GM12878 (cell line): ENCODE measurements at regions not wholly inside any gene's neighbourhood (a gene's known extent, or its start where the extent isn't known, plus 50 kb on each side); places are given as distances from the start of the nearest gene placed in this dataset.

ENCODE experiments used
- ATAC-seq: fragments of 200-7000 bp; cut with Tn5 transposase; 3 replicates; pipeline ENCODE4 v1.9.1; 2020; ENCODE audit warnings: mild to moderate bottlenecking, moderate library complexity
- BruUV-seq: library from RNA; stranded (reverse); fragments of 400-500 nt; replicated peaks from 2 replicates; lab custom pipeline; 2021; lab: Mats Ljungman, UMichigan
- CTCF ChIA-PET: fragments of 300-600 bp; sonication (Branson Sonifier 250); formaldehyde crosslinking; extraction: SDS; loops from one replicate; lab custom pipeline; 2021; ENCODE audit warnings: inconsistent platforms; lab: Yijun Ruan, JAX
- POLR2A ChIA-PET: fragments of 350-600 bp; formaldehyde crosslinking; extraction: SDS; loops from one replicate; lab custom pipeline; 2021; ENCODE audit warnings: inconsistent platforms; lab: Charles Lee
- RAD21 ChIA-PET: fragments of 300-600 bp; sonication (Branson Sonifier 250); formaldehyde crosslinking; loops from one replicate; lab custom pipeline; 2023; ENCODE audit warnings: antibody characterized with exemption; ENCODE audit not compliant: unreplicated experiment; lab: Charles Lee
- SMC1A ChIA-PET: fragments of 300-600 bp; sonication (Branson Sonifier 250); formaldehyde crosslinking; loops from one replicate; lab custom pipeline; 2023; ENCODE audit not compliant: unreplicated experiment, uncharacterized antibody; lab: Charles Lee
- DNase-seq: peaks from one replicate; pipeline ENCODE4 v3.0.0-alpha.2; 2011; ENCODE audit warnings: low read depth, low spot score
- FAIRE-seq: peaks from 3 replicates; lab custom pipeline; 2011; peaks lifted over from hg19 to GRCh38; lab: Jason Lieb, UNC
- H2AFZ ChIP-seq: 2 replicates; pipeline ENCODE4 v1.6.0; 2011; ENCODE audit warnings: low read depth, low read length, control low read depth; ENCODE audit not compliant: control insufficient read depth
- H3K27ac ChIP-seq: 2 replicates; pipeline ENCODE4 v1.5.1; 2011; ENCODE audit warnings: control low read depth; ENCODE audit not compliant: control insufficient read depth, insufficient read depth
- H3K27me3 ChIP-seq, 2 experiments: replicated peaks in 1 of 2; 2 replicates each; pipeline versions ENCODE4 v1.6.0 to v1.6.1; 2011; ENCODE audit warnings: low read length in 1 of 2; ENCODE audit not compliant: control insufficient read depth in 2 of 2, insufficient read depth in 2 of 2
- H3K36me3 ChIP-seq, 2 experiments: 2 replicates each; pipeline ENCODE4 v1.5.1; 2011; ENCODE audit warnings: low read length in 1 of 2; ENCODE audit not compliant: control insufficient read depth in 2 of 2, insufficient read depth in 2 of 2
- H3K4me1 ChIP-seq: 2 replicates; pipeline ENCODE4 v1.6.1; 2011; ENCODE audit warnings: mild to moderate bottlenecking, low read length, moderate library complexity, mixed read lengths; ENCODE audit not compliant: control insufficient read depth, insufficient read depth
- H3K4me2 ChIP-seq: 2 replicates; pipeline ENCODE4 v1.6.0; 2011; ENCODE audit warnings: control low read depth; ENCODE audit not compliant: control insufficient read depth, insufficient read depth
- H3K4me3 ChIP-seq: fragments of 200-600 bp; sonication (generic); 2 replicates; pipeline ENCODE4 v1.5.1; 2016
- H3K79me2 ChIP-seq: 2 replicates; pipeline ENCODE4 v1.6.0; 2011; ENCODE audit warnings: low read length; ENCODE audit not compliant: control insufficient read depth, insufficient read depth
- H3K9ac ChIP-seq: 2 replicates; pipeline ENCODE4 v1.8.0; 2011; ENCODE audit warnings: low read length, control low read depth, mixed read lengths; ENCODE audit not compliant: control insufficient read depth, insufficient read depth
- H3K9me3 ChIP-seq: replicated peaks from 3 replicates; pipeline ENCODE4 v1.5.1; 2011; ENCODE audit warnings: mild to moderate bottlenecking, low read length; ENCODE audit not compliant: control insufficient read depth, insufficient read depth
- H4K20me1 ChIP-seq: 2 replicates; pipeline ENCODE4 v1.6.0; 2011; ENCODE audit not compliant: control insufficient read depth, insufficient read depth
- BMI1 ChIP-seq: fragments of 450-650 bp; IDR thresholded peaks from 2 replicates; pipeline ENCODE4 v1.6.1; 2016; ENCODE audit warnings: mild to moderate bottlenecking, moderate library complexity, borderline replicate concordance
- EP300 ChIP-seq, 2 experiments: fragments of 150-350 bp in 1 of 2; IDR thresholded peaks; 2 replicates each; pipeline ENCODE4 v1.6.1; 2011 to 2012; ENCODE audit warnings: low read depth in 2 of 2, low read length in 2 of 2, borderline replicate concordance in 1 of 2, improper control_type of control experiment in 1 of 2, inconsistent platforms in 1 of 2; ENCODE audit not compliant: control insufficient read depth in 1 of 2
- ETV6 ChIP-seq, 2 experiments: fragments of 450-650 bp in 1 of 2; IDR thresholded peaks in 1 of 2; conservative IDR thresholded peaks in 1 of 2; 2 replicates each; pipeline ENCODE4 v1.6.1; 2014; ENCODE audit warnings: antibody characterized with exemption in 1 of 2, borderline replicate concordance in 1 of 2, low read depth in 1 of 2, mild to moderate bottlenecking in 1 of 2, moderate library complexity in 1 of 2
- EZH2 ChIP-seq: IDR thresholded peaks from 2 replicates; pipeline ENCODE4 v1.6.1; 2012; ENCODE audit warnings: low read depth, mild to moderate bottlenecking, control low read depth, inconsistent platforms, low read length, borderline replicate concordance; ENCODE audit not compliant: control insufficient read depth
- NR2F1 ChIP-seq: fragments of 450-650 bp; conservative IDR thresholded peaks from 2 replicates; pipeline ENCODE4 v1.6.1; 2017; ENCODE audit warnings: mild to moderate bottlenecking
- POLR2A ChIP-seq: IDR thresholded peaks from 2 replicates; pipeline ENCODE4 v1.6.1; 2011; ENCODE audit warnings: low read depth, mild to moderate bottlenecking, low read length
- TCF7 ChIP-seq: IDR thresholded peaks from 2 replicates; pipeline ENCODE4 v1.6.1; 2014; ENCODE audit warnings: antibody characterized with exemption, borderline replicate concordance
- WRNIP1 ChIP-seq: IDR thresholded peaks from 2 replicates; pipeline ENCODE4 v1.6.1; 2011; ENCODE audit warnings: low read depth, low read length, improper control_type of control experiment, borderline replicate concordance
- ZNF274 ChIP-seq: IDR thresholded peaks from one replicate; pipeline ENCODE4 v1.8.0; 2011; ENCODE audit not compliant: insufficient read length, insufficient read depth
- ZNF384 ChIP-seq: IDR thresholded peaks from 2 replicates; pipeline ENCODE4 v1.6.1; 2012; ENCODE audit warnings: low read depth, mild to moderate bottlenecking, low read length, improper control_type of control experiment, borderline replicate concordance
- ZNF687 ChIP-seq: fragments of 450-650 bp; IDR thresholded peaks from 2 replicates; pipeline ENCODE4 v1.6.1; 2017; ENCODE audit warnings: mild to moderate bottlenecking, moderate library complexity
- WGBS: methylation state at CpG from one replicate; pipeline ENCODE4 v1.1.6; 2016; ENCODE audit warnings: low lambda C conversion rate; ENCODE audit not compliant: insufficient replicate concordance, insufficient coverage; ENCODE audit errors: missing lambda C conversion rate; 5-methylcytosine and 5-hydroxymethylcytosine counted together
- in situ Hi-C: fragments of 300-500 bp; cut with MboI; formaldehyde crosslinking; loops from 9 replicates; pipeline ENCODE4 v1.14.3; 2018; ENCODE audit warnings: mixed read lengths
- intact Hi-C: fragments of 100-400 bp; cut with micrococcal nuclease; formaldehyde crosslinking; loops from one replicate; pipeline ENCODE4 v1.14.2; 2022; ENCODE audit not compliant: unreplicated experiment

GRCh38 chr6:147633191-147633590 lies 124.7 kb downstream of the SAMD5 start:
- DNase-seq: no peak
- Histone ChIP-seq H3K36me3 (no peaks in the 10 kb centered on the region), H3K9ac (no peak overlapping the region), H3K79me2 (no peaks in the 10 kb centered on the region)
- TF ChIP-seq BMI1: no peak
- no peak for TF ChIP-seq TCF7
- no peak for TF ChIP-seq ZNF274
- no peak for TF ChIP-seq EZH2
- TF ChIP-seq, all 136 proteins: peak for 0
- ChIA-PET SMC1A (no interaction called here), POLR2A (no interaction called here), RAD21 (no interaction called here), CTCF (no interaction called here)
- H3K4me3 ChIP-seq: no peak overlapping the region
- no TSS peak for BruUV-seq
- H3K4me1 ChIP-seq: no peaks in the 10 kb centered on the region
- FAIRE-seq: no peak
- H3K4me2 ChIP-seq: no peak overlapping the region
- no peaks in the 10 kb centered on the region for H3K27me3 ChIP-seq
- no peak overlapping the region for H3K27ac ChIP-seq
- no peaks in the 10 kb centered on the region for H4K20me1 ChIP-seq
- intact Hi-C loops: no loop called here
- no peaks in the 10 kb centered on the region for H3K9me3 ChIP-seq
- in situ Hi-C loops: no loop called here
- 51% methylated on average over 9 of the region's 9 CpGs for WGBS
- ATAC-seq: no peak
- H2AFZ ChIP-seq: no peak overlapping the region

- Histone ChIP-seq H3K4me2 (no peak overlapping the region), H3K9ac (no peak overlapping the region), H3K4me3 (no peak overlapping the region), H3K4me1 (no peaks in the 10 kb centered on the region), H3K36me3 (no peaks in the 10 kb centered on the region), H4K20me1 (no peaks in the 10 kb centered on the region), H3K27me3 (no peaks in the 10 kb centered on the region; a peak in 1 of 4 replicates), H3K9me3 (no peaks in the 10 kb centered on the region), H3K27ac (no peak overlapping the region), H2AFZ (no peak overlapping the region), H3K79me2 (no peaks in the 10 kb centered on the region)
- ATAC-seq: no peak
- 37% methylated on average over 6 of the region's 6 CpGs for WGBS
- POLR2A ChIA-PET: no interaction called here
- intact Hi-C loops: no loop called here
- no TSS peak for BruUV-seq
- SMC1A ChIA-PET: interaction anchor here (0.8 kb wide), 1 partner anchor 12 kb away, joined by 3 read pairs; no protein-coding TSS in a partner anchor
- CTCF ChIA-PET: no interaction called here
- RAD21 ChIA-PET: no interaction called here
- no peak for FAIRE-seq
- no peak for DNase-seq
- in situ Hi-C loops: no loop called here
- TF ChIP-seq WRNIP1: no peak
- no peak for TF ChIP-seq NR2F1
- TF ChIP-seq POLR2A: no peak
- no peak for TF ChIP-seq ZNF384
- no peak for TF ChIP-seq ZNF687
- TF ChIP-seq EP300 (IDR thresholded peaks at IDR 0.05; ENCODE audit: borderline replicate concordance in 1 of 2, control insufficient read depth in 1 of 2, low read depth in 2 of 2, low read length in 2 of 2): no peak
- no peak for TF ChIP-seq ETV6 (conservative IDR thresholded peaks at IDR 0.05 in 1 of 2, IDR thresholded peaks at IDR 0.05 in 1 of 2; ENCODE audit: borderline replicate concordance in 1 of 2, low read depth in 1 of 2)
Observed at GRCh38 chr6:147637620-147638195, 129.2 kb downstream of the SAMD5 start.
